Transverse colon (tissue), 4 donors: ENCODE measurements at regions not wholly inside any gene's neighbourhood (a gene's known extent, or its start where the extent isn't known, plus 50 kb on each side); places are given as distances from the start of the nearest gene placed in this dataset.

Source experiments
- DNase-seq: peaks from one replicate; pipeline ENCODE4 v3.0.0-alpha.2; 2019
- H3K27ac ChIP-seq, 4 donors: fragments of 200-600 bp; sonication (generic); 2 replicates each; pipeline ENCODE4 v1.5.1; 2016 to 2018; ENCODE audit warnings: inconsistent platforms in 4 of 4
- H3K27me3 ChIP-seq: fragments of 200-600 bp; sonication (generic); 2 replicates; pipeline ENCODE4 v1.5.1; 2017; ENCODE audit warnings: inconsistent platforms
- H3K36me3 ChIP-seq, 4 donors: fragments of 200-600 bp; sonication (generic); 2 replicates each; pipeline ENCODE4 v1.5.1; 2017 to 2019; ENCODE audit warnings: inconsistent platforms in 4 of 4
- H3K4me1 ChIP-seq, 4 donors: fragments of 200-600 bp; sonication (generic); 2 replicates each; pipeline ENCODE4 v1.5.1; 2017 to 2020; ENCODE audit warnings: inconsistent platforms in 4 of 4
- H3K4me3 ChIP-seq, 4 donors: fragments of 200-600 bp; sonication (generic); 1 replicate in 1 of 4; 2 replicates in 3 of 4; pipeline versions ENCODE4 v1.5.1 to v1.6.1; 2017 to 2019; ENCODE audit warnings: inconsistent platforms in 4 of 4
- H3K9me3 ChIP-seq, 2 donors: fragments of 200-600 bp; sonication (generic); 2 replicates each; pipeline ENCODE4 v1.5.1; 2017 to 2019; ENCODE audit warnings: inconsistent platforms in 2 of 2
- CTCF ChIP-seq, 5 experiments: fragments of 200-600 bp in 3 of 5; fragments of 450-650 bp in 2 of 5; sonication (generic) in 3 of 5; IDR thresholded peaks; 1 replicate in 2 of 5; 2 replicates in 3 of 5; pipeline ENCODE4 v1.5.1; 2016 to 2017; ENCODE audit warnings: antibody characterized with exemption in 5 of 5, inconsistent platforms in 3 of 5, mild to moderate bottlenecking in 2 of 5, moderate library complexity in 1 of 5
- EP300 ChIP-seq: sonication (generic); formaldehyde crosslinking; IDR thresholded peaks from one replicate; pipeline ENCODE4 v1.6.1; 2017; ENCODE audit warnings: antibody characterized with exemption, low read depth
- POLR2A ChIP-seq: fragments of 450-650 bp; IDR thresholded peaks from one replicate; pipeline ENCODE4 v1.6.1; 2016; ENCODE audit warnings: antibody characterized with exemption, mild to moderate bottlenecking, moderate library complexity
- POLR2AphosphoS5 ChIP-seq, 3 donors: sonication (generic); formaldehyde crosslinking; IDR thresholded peaks; one replicate each; pipeline ENCODE4 v1.6.1; 2016; ENCODE audit warnings: antibody characterized with exemption in 3 of 3
- WGBS, 2 donors: methylation state at CpG; one replicate each; pipeline ENCODE4 v1.1.5; 2018; ENCODE audit warnings: low coverage in 1 of 2; 5-methylcytosine and 5-hydroxymethylcytosine counted together
- in situ Hi-C, 4 donors: fragments of 200-750 bp; cut with MboI; loops; one replicate each; pipeline versions ENCODE4 v1.15.0 to v1.15.1; 2017; ENCODE audit warnings: low sequenced_read_pairs in 3 of 4, low pct_ligation_motif_present in 1 of 4, low pct_unique_long_range_greater_than_20kb in 1 of 4
- intact Hi-C: fragments of 100-400 bp; cut with DNase I; formaldehyde crosslinking; loops from one replicate; pipeline ENCODE4 v1.15.1; 2023; ENCODE audit warnings: low total_unique reads

- H3K27me3 ChIP-seq: no peaks in the 10 kb centered on the region
- 80 to 86% methylated on average over 5 to 6 of the region's 6 CpGs for WGBS, 2 donors
- H3K36me3 ChIP-seq: no peaks in the 10 kb centered on the region
- in situ Hi-C loops: no loop called here
- H3K4me3 ChIP-seq: no peak overlapping the region
- no peak for DNase-seq
- H3K4me1 ChIP-seq: no peaks in the 10 kb centered on the region
- H3K27ac ChIP-seq: no peak overlapping the region
- H3K9me3 ChIP-seq: no peaks in the 10 kb centered on the region
- TF ChIP-seq POLR2A (no peak), POLR2AphosphoS5 (IDR thresholded peaks at IDR 0.05) (no peak), CTCF (IDR thresholded peaks at IDR 0.05) (no peak), EP300 (no peak)
- intact Hi-C loops: no loop called here
Measured at GRCh38 chr1:170321113-170321512, 175.4 kb downstream of the NTMT2 start.

- no peak for DNase-seq
- Histone ChIP-seq H3K27me3 (no peaks in the 10 kb centered on the region), H3K36me3 (no peaks in the 10 kb centered on the region), H3K4me3 (no peak overlapping the region), H3K27ac (no peak overlapping the region), H3K4me1 (no peaks in the 10 kb centered on the region), H3K9me3 (no peaks in the 10 kb centered on the region)
- TF ChIP-seq EP300 (no peak), CTCF (IDR thresholded peaks at IDR 0.05) (no peak), POLR2AphosphoS5 (IDR thresholded peaks at IDR 0.05) (no peak), POLR2A (no peak)
- 83 to 84% methylated on average over 1 of the region's 1 CpG for WGBS, 2 donors
- intact Hi-C loops (no loop called here), in situ Hi-C loops (no loop called here)
Measured at GRCh38 chr1:170326186-170326585, 180.4 kb downstream of the NTMT2 start.

- no peak for DNase-seq
- Histone ChIP-seq H3K27me3 (no peaks in the 10 kb centered on the region), H3K36me3 (no peaks in the 10 kb centered on the region), H3K4me1 (no peaks in the 10 kb centered on the region), H3K4me3 (no peak overlapping the region), H3K27ac (no peak overlapping the region), H3K9me3 (no peaks in the 10 kb centered on the region)
- in situ Hi-C loops (no loop called here), intact Hi-C loops (no loop called here)
- no peak for TF ChIP-seq CTCF (IDR thresholded peaks at IDR 0.05)
- no peak for TF ChIP-seq POLR2A
- no peak for TF ChIP-seq EP300
- no peak for TF ChIP-seq POLR2AphosphoS5 (IDR thresholded peaks at IDR 0.05)
Measured at GRCh38 chr1:170332801-170333200, 187.0 kb downstream of the NTMT2 start.

GRCh38 chr1:170337413-170337994, 191.7 kb downstream of the NTMT2 start:
- Histone ChIP-seq H3K9me3 (no peaks in the 10 kb centered on the region), H3K4me1 (no peaks in the 10 kb centered on the region), H3K36me3 (no peaks in the 10 kb centered on the region), H3K27me3 (no peaks in the 10 kb centered on the region), H3K27ac (no peak overlapping the region), H3K4me3 (no peak overlapping the region)
- no peak for DNase-seq
- TF ChIP-seq POLR2AphosphoS5 (IDR thresholded peaks at IDR 0.05) (no peak), EP300 (no peak), CTCF (IDR thresholded peaks at IDR 0.05) (no peak), POLR2A (no peak)
- in situ Hi-C loops: no loop called here
- WGBS, 2 donors: 83 to 87% methylated on average over 6 of the region's 6 CpGs
- intact Hi-C loops: no loop called here
